Esophagus muscularis mucosa (tissue), 4 donors: ENCODE measurements at regions not wholly inside any gene's neighbourhood (a gene's known extent, or its start where the extent isn't known, plus 50 kb on each side); places are given as distances from the start of the nearest gene placed in this dataset.

ENCODE experiments used
- DNase-seq: peaks from one replicate; pipeline ENCODE4 v3.0.0-alpha.2; 2017; ENCODE audit errors: extremely low spot score
- H3K27ac ChIP-seq, 4 donors: fragments of 200-600 bp; sonication (generic); replicated peaks in 1 of 4; 1 replicate in 3 of 4; 2 replicates in 1 of 4; pipeline ENCODE4 v1.5.1; 2016 to 2019; ENCODE audit warnings: mild to moderate bottlenecking in 1 of 4
- H3K27me3 ChIP-seq, 4 donors: fragments of 200-600 bp; sonication (generic); one replicate each; pipeline versions ENCODE4 v1.5.1 to v1.6.0; 2016 to 2019
- H3K36me3 ChIP-seq, 4 donors: fragments of 200-600 bp; sonication (generic); one replicate each; pipeline ENCODE4 v1.5.1; 2016 to 2019
- H3K4me1 ChIP-seq, 4 donors: fragments of 200-600 bp; sonication (generic); one replicate each; pipeline ENCODE4 v1.5.1; 2016 to 2019
- H3K4me3 ChIP-seq, 4 donors: fragments of 200-600 bp; sonication (generic); 1 replicate in 2 of 4; 2 replicates in 2 of 4; pipeline ENCODE4 v1.5.1; 2016 to 2019; ENCODE audit warnings: mild to moderate bottlenecking in 4 of 4, moderate library complexity in 1 of 4
- H3K9me3 ChIP-seq, 4 donors: fragments of 200-600 bp; sonication (generic); 1 replicate in 3 of 4; 2 replicates in 1 of 4; pipeline ENCODE4 v1.5.1; 2016 to 2019
- CTCF ChIP-seq, 3 experiments: fragments of 200-600 bp in 2 of 3; fragments of 450-650 bp in 1 of 3; sonication (generic) in 2 of 3; IDR thresholded peaks; one replicate each; pipeline ENCODE4 v1.5.1; 2017 to 2019; ENCODE audit warnings: antibody characterized with exemption in 3 of 3, mild to moderate bottlenecking in 2 of 3, moderate library complexity in 1 of 3
- EP300 ChIP-seq: sonication (generic); formaldehyde crosslinking; IDR thresholded peaks from one replicate; pipeline ENCODE4 v1.6.1; 2017; ENCODE audit warnings: antibody characterized with exemption
- POLR2A ChIP-seq: fragments of 450-650 bp; IDR thresholded peaks from one replicate; pipeline ENCODE4 v1.6.1; 2017; ENCODE audit warnings: antibody characterized with exemption, moderate library complexity, mild to moderate bottlenecking, low read depth
- POLR2AphosphoS5 ChIP-seq, 2 donors: sonication (generic); formaldehyde crosslinking; IDR thresholded peaks; one replicate each; pipeline ENCODE4 v1.6.1; 2017; ENCODE audit warnings: antibody characterized with exemption in 2 of 2
- WGBS: methylation state at CpG from one replicate; pipeline ENCODE4 v1.1.5; 2018; 5-methylcytosine and 5-hydroxymethylcytosine counted together
- intact Hi-C: fragments of 100-400 bp; cut with DNase I; formaldehyde crosslinking; loops from one replicate; pipeline ENCODE4 v1.15.1; 2023

- H3K4me1 ChIP-seq: no peaks in the 10 kb centered on the region
- intact Hi-C loops: no loop called here
- no peak overlapping the region for H3K27ac ChIP-seq
- WGBS: 77% methylated on average over 2 of the region's 2 CpGs
- H3K36me3 ChIP-seq: no peaks in the 10 kb centered on the region
- TF ChIP-seq CTCF (IDR thresholded peaks at IDR 0.05) (no peak), POLR2A (no peak), EP300 (no peak), POLR2AphosphoS5 (IDR thresholded peaks at IDR 0.05) (no peak)
- H3K9me3 ChIP-seq: no peaks in the 10 kb centered on the region
- DNase-seq: no peak
- no peak overlapping the region for H3K4me3 ChIP-seq
- H3K27me3 ChIP-seq: no peaks in the 10 kb centered on the region
Measured at GRCh38 chr11:97149741-97150140, 759.9 kb downstream of the JRKL start.

- DNase-seq: no peak
- H3K9me3 ChIP-seq: no peaks in the 10 kb centered on the region
- TF ChIP-seq CTCF (IDR thresholded peaks at IDR 0.05): no peak
- no peak for TF ChIP-seq POLR2AphosphoS5 (IDR thresholded peaks at IDR 0.05)
- no peak for TF ChIP-seq EP300
- no peak for TF ChIP-seq POLR2A
- intact Hi-C loops: no loop called here
- H3K4me3 ChIP-seq: no peak overlapping the region
- no peak overlapping the region for H3K27ac ChIP-seq
- H3K36me3 ChIP-seq: no peaks in the 10 kb centered on the region
- H3K27me3 ChIP-seq: no peaks in the 10 kb centered on the region
- 82% methylated on average over 2 of the region's 2 CpGs for WGBS
- H3K4me1 ChIP-seq: no peaks in the 10 kb centered on the region
Measured at GRCh38 chr11:97157221-97157740, 767.5 kb downstream of the JRKL start.

- 77% methylated on average over 5 of the region's 5 CpGs for WGBS
Measured at GRCh38 chr11:97158243-97158642, 768.4 kb downstream of the JRKL start.

GRCh38 chr11:97163631-97164191, 773.9 kb downstream of the JRKL start:
- H3K4me1 ChIP-seq: no peaks in the 10 kb centered on the region
- 48% methylated on average over 4 of the region's 4 CpGs for WGBS
- no peaks in the 10 kb centered on the region for H3K9me3 ChIP-seq
- H3K27ac ChIP-seq: no peak overlapping the region
- no peak for DNase-seq
- H3K4me3 ChIP-seq: no peak overlapping the region
- TF ChIP-seq CTCF (IDR thresholded peaks at IDR 0.05) (no peak), POLR2AphosphoS5 (IDR thresholded peaks at IDR 0.05) (no peak), EP300 (no peak), POLR2A (no peak)
- H3K27me3 ChIP-seq: no peaks in the 10 kb centered on the region
- intact Hi-C loops: no loop called here
- no peaks in the 10 kb centered on the region for H3K36me3 ChIP-seq

More at GRCh38 chr11:97158243-97158642, 768.4 kb downstream of the JRKL start:
- Histone ChIP-seq H3K4me3 (no peak overlapping the region), H3K27me3 (no peaks in the 10 kb centered on the region), H3K36me3 (no peaks in the 10 kb centered on the region), H3K4me1 (no peaks in the 10 kb centered on the region), H3K27ac (no peak overlapping the region), H3K9me3 (no peaks in the 10 kb centered on the region)
- intact Hi-C loops: no loop called here
- TF ChIP-seq POLR2A (no peak), POLR2AphosphoS5 (IDR thresholded peaks at IDR 0.05) (no peak), EP300 (no peak), CTCF (IDR thresholded peaks at IDR 0.05) (no peak)
- no peak for DNase-seq
